HG03354 (cell line): ENCODE measurements at regions not wholly inside any gene's neighbourhood (a gene's known extent, or its start where the extent isn't known, plus 50 kb on each side); places are given as distances from the start of the nearest gene placed in this dataset.

ENCODE experiments used
- ATAC-seq: cut with Tn5 transposase; IDR thresholded peaks from one replicate; pipeline ENCODE4 v1.9.1; 2021; ENCODE audit warnings: mild to moderate bottlenecking; ENCODE audit not compliant: unreplicated experiment, poor library complexity, severe bottlenecking

GRCh38 chr3:127407026-127407939 lies 119.4 kb upstream of the PRR20G start:
- ATAC-seq: no peak

GRCh38 chr3:127406309-127407025 lies 118.6 kb upstream of the PRR20G start:
- no peak for ATAC-seq

GRCh38 chr3:127405791-127406190 lies 117.9 kb upstream of the PRR20G start:
- ATAC-seq: no peak

DNA sequence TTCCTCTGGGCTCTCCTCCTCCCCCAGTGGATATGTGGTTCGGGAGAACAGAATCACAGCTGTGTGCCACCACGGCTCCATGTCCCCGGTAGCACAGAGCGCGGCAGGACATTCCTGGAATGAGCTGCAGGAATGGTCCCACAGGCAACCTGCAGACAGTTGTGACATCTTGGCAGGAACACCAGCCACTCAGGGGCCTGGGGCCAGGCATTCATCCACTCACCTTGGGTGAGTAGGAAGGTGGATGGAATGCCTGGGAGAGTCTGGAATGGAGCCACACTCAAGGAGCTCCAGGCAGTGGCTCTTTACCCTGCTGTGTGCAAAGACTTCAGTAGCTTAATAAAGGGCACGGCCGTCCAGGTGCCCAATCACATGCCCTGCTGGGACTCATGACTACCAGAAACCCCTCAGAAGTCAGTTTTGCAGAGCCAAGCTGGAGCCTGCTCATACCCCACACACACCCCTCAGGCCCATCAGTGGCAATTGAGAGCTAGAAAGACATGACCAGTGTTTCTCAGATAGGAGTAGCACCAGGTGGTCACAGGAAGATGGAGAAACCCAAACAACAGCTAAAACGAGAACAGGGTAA lies 117.3 kb upstream of the PRR20G start:
- ATAC-seq: no peak

DNA sequence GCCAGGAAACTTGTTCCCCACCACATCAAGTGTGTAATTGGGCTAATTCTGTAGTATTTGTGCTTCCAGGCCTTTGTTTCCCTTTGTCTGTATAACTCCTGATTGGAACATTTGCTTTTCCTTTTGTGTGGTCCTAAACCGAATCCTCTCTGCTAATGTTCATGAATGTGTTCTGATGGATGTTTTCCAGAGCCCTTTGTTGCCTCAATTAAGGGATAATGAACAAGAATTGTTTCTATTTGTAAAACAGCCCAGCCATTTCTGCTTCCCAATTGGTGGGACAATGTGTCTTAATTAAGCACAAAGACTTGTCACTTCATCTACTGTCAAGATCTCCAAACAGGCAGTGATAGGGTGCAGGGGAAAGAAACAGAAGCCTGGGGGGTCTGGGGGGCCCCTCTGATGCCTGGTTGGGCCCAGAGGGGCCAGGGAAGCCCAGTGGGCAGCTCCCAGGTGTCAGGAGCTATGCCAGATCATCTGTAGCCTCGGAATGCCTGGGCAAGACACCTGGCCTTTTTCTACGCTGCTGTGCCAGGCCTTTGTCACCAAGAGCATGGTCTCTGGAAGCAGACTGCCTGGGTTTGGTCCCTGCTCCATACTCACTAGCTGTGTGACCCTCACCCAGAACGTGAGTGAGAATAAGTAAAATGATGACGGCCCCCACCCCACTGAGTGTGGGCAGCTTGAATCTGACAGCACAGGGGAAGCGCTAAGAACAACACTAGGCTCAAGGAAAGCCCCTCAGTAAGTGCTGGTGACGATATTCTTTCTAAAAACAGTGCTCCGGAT lies 116.6 kb upstream of the PRR20G start:
- no peak for ATAC-seq

DNA sequence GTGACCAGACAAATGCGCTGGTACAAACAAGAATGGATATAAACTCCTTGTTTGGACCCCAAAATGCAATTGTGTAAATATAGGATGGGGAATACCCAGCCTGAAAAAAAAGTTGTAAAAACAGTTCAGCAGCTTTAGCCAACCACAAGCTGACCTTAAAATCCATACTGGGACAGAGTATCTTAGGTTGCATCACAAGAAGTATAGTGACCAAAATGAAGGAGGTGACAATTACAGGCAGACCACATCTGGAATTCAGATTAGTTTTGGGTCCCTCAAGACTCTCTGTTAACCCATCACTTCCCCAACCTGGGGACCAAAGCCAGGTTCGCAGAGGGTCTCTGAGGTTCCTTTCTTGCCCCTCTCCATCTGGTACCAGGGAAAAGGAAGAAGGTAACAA lies 115.9 kb upstream of the PRR20G start:
- no peak for ATAC-seq

GRCh38 chr3:127399154-127399553 lies 111.3 kb upstream of the PRR20G start:
- no peak for ATAC-seq

DNA sequence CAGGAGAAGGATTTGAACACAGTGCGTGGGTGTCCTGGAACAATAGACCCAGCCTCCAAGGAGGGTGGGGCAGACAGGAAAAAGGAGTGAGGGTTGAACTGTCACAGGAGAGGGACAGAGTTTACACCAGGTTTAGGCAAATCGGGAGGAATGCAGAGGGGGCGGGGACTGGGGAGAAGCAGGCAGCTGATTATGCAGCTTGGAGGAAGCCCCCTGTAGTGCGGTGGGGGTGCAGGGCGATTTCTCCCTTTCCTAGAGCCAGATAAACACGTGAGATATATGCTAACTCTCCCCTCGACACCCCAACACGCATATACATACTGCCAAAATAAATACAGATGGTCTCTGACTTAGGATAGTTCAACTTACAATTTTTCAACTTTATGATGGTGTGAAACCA lies 108.6 kb upstream of the PRR20G start:
- ATAC-seq: no peak

- ATAC-seq: no peak
These were observed 108.0 kb upstream of the PRR20G start for GRCh38 chr3:127395663-127396355.

GRCh38 chr3:127394984-127395662 lies 107.3 kb upstream of the PRR20G start:
- no peak for ATAC-seq

GRCh38 chr3:127394031-127394430 lies 106.2 kb upstream of the PRR20G start:
- ATAC-seq: no peak

DNA sequence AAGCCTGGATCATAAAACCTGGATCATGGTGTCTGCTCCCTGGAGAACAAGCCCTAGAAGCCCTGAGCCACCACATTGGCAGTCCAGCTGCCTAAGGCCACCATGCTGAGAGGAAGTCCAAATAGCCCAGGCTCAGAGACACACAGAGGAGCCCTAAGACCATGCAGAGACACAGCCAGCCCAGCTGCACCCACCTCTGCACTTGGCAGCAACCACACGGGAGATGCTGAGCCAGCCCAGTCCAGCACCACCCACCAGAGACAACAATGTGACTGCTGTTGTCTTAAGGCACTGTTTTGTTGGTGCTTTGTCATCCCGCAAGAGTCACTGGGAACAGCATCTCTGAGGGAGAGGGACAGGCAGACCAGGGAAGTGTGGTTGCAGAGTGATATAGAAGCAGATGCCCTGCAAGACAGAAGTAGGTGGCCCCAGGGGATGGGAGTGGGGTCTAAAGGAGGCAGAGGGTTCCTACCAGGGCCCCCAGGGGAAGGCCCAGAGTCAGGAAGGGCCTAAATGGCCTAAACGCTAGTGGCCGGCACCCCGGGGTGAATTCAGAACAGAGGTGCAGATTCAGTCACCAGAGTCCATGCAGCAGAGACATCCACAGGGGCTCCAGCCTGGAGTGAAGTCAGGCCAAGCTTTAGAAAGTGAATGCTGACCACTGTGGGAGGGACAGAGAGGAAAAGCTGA lies 105.4 kb upstream of the PRR20G start:
- ATAC-seq: no peak

GRCh38 chr3:127392156-127392490 lies 104.3 kb upstream of the PRR20G start:
- ATAC-seq: no peak

DNA sequence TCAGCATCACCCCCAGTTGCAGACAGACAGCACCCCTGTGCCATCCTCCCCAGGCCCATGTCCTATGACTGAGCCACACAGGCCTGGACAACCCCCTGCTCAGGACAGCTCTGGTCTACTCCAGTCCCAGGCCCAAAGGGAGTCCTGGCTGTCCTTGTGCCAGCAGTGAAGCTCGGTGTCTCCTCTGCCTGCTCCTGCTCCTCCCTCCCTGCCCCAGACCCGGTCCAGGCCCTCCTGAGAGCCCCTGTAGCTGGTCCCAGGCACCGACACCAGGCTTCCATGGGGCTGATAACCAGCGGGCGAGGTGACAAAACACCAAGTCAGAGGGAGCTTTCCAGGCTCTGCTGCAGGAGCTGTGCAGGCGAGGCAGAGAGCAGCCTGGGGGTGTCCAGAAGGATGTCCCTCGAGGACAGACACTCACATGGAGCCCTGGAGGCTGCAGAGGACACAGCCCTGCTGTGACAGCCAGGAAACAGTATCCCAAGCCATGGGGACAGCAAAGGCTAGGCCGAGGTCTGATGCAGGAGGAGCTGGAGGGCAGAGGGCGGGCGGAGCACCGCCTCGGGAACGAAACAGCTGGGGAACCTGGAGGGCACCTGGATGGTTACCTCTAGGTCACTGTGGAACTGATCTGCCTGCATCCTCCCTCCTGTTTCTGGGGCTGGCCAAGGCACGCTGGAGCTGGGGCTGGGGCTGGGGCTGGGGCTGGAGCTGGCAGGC lies 103.8 kb upstream of the PRR20G start:
- no peak for ATAC-seq

DNA sequence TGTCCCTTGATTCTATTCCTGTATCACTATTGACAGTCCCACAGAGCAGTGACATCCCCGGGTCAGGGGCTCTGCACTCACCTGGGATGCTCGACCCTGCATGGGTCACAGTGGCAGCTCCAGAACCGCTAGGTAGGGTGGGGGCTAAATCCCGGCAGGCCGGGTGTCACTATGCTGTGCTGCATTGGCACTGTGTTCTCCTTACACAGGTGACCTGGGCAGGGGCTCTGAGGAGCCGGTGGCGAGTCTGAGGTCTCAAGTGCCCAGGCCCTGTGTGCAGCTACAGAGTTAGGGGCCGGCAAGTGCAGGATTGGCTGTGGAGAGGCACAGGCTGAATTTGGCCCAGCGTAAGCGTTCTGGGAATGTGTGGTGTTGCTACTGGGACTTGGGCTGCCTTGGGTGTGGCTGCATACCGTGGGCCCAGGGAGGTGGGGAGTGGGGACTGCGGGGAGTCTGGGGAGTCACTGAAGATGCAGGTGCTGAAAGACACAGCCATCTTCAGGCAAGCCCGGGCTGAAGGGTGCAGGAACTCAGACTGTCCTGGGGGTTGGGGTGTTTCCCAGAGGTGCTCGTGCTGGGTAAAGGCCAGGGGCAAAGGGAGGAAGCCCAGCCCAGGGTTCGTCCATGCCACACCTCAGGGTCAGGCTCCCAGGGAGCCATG lies 102.6 kb upstream of the PRR20G start:
- ATAC-seq: no peak

GRCh38 chr3:127389913-127390312 lies 102.1 kb upstream of the PRR20G start:
- ATAC-seq: no peak

GRCh38 chr3:127389420-127389819 lies 101.6 kb upstream of the PRR20G start:
- no peak for ATAC-seq
